ENCODE measurements at regions not wholly inside any gene's neighbourhood (a gene's known extent, or its start where the extent isn't known, plus 50 kb on each side); places are given as distances from the start of the nearest gene placed in this dataset.
"Not testable (repeated sequence)": the region's sequence is repeated elsewhere in the genome, so short reads cannot be mapped to it uniquely, and the experiment has no call there.

DNA sequence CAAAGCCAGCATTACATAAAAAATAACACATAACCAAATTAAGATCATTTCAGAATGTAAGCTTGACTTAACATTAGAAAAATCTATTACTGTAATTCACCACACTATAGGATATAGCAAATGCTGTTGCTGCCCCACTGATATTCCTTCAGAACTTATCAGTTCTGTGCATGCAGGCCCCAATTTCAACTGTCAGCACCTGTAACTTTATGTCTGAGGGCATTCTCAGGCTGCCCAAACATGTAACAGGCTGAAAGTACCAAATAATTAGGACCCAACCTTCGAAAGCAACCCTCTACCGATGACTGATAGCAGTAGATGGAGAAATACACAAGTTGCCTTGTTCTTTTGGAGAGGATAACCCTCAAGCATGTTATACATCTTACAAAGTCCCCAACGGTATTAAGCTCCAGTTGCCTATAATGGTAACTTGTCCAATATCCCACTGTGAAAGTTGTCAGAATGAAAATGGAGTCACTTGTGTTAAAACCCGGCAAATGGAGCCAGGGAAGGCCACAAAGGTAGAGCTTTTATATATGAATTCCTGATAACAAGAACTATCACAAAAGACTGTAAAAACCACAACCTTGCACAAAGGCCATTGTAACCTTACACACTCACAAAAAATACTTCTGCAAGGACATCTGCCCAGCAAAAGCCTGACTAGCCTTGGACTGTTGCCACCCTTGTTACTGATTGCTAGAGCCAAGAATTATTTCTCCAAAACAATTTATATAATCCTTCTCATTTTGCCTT lies 66.9 kb upstream of the ZNF746 start:
- no peak for DNase-seq

- no peak for DNase-seq
These were observed 65.0 kb upstream of the ZNF746 start for GRCh38 chr7:149562602-149563001.

- DNase-seq, result no peak
These were observed 63.5 kb upstream of the ZNF746 start for GRCh38 chr7:149561072-149561471.

GRCh38 chr7:149559711-149560110 lies 62.1 kb upstream of the ZNF746 start:
- DNase-seq, result no peak

DNA sequence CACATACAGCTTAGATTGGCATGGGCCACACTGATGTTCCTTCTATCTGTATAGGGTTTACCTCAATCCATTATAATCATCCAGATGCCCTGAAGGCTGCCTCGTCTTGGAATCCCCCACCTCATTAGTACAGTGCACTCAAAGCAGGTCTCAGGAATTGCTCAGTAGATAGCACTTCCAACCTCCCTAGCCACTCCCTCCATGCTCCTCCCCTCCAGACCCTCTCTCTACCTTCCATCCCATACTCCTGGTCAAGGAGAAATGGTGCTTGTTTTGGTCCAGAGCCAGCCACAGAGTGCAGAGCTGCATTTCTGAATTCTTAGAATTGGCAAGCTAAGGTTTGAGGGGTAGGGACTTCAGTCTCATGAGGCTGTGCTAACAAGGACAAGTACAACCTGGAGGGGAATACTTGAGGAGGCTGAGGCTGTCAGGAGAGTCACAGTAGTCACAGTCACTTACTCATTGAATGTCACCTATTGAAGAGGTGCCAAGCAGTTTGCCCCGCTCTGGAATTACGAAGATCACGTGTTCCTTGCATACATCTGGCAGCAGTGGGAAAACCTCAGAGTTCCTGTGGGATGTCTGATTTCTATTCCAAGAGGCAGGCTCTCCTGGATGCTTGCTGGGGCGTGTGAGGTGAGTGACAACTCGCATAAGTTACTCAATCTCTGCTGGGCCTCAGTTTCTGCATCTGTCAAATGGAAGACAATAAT lies 60.7 kb upstream of the ZNF746 start:
- no peak for DNase-seq

GRCh38 chr7:149556525-149556924 lies 58.9 kb upstream of the ZNF746 start:
- not testable (repeated sequence) for DNase-seq

DNA sequence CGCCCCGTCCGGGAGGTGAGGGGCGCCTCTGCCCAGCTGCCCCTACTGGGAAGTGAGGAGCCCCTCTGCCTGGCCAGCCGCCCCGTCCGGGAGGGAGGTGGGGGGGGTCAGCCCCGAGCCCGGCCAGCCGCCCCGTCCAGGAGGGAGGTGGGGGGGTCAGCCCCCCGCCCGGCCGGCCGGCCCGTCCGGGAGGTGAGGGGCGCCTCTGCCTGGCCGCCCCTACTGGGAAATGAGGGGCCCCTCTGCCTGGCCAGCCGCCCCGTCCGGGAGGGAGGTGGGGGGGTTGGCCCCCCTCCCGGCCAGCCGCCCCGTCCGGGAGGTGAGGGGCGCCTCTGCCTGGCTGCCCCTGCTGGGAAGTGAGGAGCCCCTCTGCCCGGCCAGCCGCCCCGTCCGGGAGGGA lies 57.2 kb upstream of the ZNF746 start:
- not testable (repeated sequence) for DNase-seq

GRCh38 chr7:149553991-149554390 lies 56.4 kb upstream of the ZNF746 start:
- DNase-seq, result not testable (repeated sequence)

- DNase-seq, result no peak
These were observed 55.2 kb upstream of the ZNF746 start for GRCh38 chr7:149552799-149553198.

Measured in hindlimb muscle (tissue), 1 donor.